ENCODE measurements at regions not wholly inside any gene's neighbourhood (a gene's known extent, or its start where the extent isn't known, plus 50 kb on each side); places are given as distances from the start of the nearest gene placed in this dataset.
"Not testable (repeated sequence)": the region's sequence is repeated elsewhere in the genome, so short reads cannot be mapped to it uniquely, and the experiment has no call there.

GRCh38 chr10:23886355-23886754 lies 322.6 kb upstream of the KIAA1217 start:
- no peak for DNase-seq

- DNase-seq = no peak
These were observed 317.6 kb upstream of the KIAA1217 start for GRCh38 chr10:23891301-23891700.

GRCh38 chr10:23892296-23892695 lies 316.6 kb upstream of the KIAA1217 start:
- DNase-seq = no peak

DNA sequence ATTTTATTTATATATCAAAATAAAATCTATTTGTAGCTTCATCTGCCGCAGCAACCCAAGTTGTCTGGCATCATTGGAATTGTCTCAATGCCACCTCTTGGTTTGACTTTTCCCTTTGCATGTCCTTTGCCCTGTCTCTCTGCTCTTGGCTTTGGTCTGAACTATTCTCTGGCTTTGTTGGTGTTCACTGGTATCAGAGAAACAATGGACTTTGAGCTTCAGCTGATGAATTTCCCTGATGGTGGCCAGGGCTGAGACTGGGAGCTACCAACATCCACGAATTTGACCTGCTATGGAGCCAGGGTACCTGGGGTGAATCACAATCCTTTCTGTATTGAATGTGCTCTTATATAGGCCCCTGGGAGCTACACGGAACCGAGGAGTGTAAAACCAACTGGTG lies 311.7 kb upstream of the KIAA1217 start:
- DNase-seq = no peak

DNA sequence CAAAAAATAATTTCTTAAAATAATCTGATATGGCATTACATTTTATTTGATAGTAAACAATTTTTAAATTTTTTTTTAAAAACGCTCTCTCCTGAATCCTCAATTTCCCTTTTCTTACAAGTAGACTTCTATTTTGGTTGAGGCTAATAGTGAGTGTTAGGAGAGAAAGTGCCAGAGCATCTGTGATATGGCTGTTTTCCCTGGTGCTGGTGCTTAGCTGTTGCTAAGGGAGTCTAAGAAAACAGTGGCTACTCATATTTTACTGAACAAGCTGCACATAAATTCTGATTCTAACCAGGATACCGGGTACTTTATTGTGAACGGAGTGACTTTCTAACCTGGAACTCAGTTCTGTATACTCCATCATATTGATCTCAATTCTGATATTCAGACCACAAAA lies 311.1 kb upstream of the KIAA1217 start:
- DNase-seq = no peak

DNA sequence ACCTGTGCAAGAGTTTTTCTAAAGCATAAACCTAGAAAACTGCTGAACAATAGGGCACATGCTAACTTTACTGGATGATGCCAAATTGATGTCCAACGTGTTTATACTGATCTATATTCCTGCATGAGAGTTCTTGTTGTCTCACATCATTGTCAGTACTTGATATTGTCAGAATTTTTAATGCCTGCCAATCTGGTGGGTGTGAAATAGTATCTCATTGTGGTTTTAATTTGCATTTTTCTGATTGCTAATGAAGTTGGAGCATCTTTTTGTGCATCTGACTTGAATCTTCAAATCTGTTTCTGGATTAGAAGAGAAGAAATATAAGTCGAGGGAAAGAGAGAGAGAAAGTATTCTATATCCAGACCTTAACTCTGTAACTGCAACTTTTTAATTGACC lies 309.8 kb upstream of the KIAA1217 start:
- DNase-seq = no peak

GRCh38 chr10:23910291-23910690 lies 298.6 kb upstream of the KIAA1217 start:
- no peak for DNase-seq

- no peak for DNase-seq
These were observed 296.0 kb upstream of the KIAA1217 start for GRCh38 chr10:23912884-23913404.

- no peak for DNase-seq
These were observed 294.3 kb upstream of the KIAA1217 start for GRCh38 chr10:23914641-23915040.

GRCh38 chr10:23917251-23917840 lies 291.6 kb upstream of the KIAA1217 start:
- DNase-seq = peak; percentile 33

DNA sequence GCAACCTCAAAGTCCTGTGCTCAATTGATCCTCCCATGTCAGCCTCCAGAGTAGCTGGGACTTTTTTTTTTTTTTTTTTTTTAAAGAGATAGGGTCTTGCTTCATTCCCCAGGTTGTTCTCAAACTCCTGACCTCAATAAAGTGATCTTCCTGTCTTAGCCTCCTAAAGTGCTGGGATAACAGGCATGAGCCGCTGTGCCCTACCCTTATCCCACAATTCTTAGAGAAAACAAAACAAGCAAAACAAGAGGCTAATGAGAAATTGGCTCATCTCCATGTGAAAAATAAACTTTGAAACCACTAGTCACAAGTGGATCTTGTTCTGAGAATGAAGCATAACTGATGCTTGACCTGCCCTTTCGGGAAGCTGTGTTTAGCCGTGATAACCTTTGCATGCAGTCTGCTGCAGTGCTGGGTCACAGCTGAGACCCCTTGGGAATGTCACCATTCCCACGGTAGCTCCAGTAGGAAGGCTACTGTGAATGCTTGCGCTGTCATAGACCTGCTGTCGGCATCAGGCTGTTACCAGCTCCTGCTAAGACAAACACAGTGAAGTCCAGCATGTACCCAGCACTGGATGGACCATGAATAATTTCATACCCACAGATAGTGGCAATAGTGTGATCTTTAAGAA lies 290.7 kb upstream of the KIAA1217 start:
- no peak for DNase-seq

GRCh38 chr10:23918839-23919238 lies 290.1 kb upstream of the KIAA1217 start:
- no peak for DNase-seq

DNA sequence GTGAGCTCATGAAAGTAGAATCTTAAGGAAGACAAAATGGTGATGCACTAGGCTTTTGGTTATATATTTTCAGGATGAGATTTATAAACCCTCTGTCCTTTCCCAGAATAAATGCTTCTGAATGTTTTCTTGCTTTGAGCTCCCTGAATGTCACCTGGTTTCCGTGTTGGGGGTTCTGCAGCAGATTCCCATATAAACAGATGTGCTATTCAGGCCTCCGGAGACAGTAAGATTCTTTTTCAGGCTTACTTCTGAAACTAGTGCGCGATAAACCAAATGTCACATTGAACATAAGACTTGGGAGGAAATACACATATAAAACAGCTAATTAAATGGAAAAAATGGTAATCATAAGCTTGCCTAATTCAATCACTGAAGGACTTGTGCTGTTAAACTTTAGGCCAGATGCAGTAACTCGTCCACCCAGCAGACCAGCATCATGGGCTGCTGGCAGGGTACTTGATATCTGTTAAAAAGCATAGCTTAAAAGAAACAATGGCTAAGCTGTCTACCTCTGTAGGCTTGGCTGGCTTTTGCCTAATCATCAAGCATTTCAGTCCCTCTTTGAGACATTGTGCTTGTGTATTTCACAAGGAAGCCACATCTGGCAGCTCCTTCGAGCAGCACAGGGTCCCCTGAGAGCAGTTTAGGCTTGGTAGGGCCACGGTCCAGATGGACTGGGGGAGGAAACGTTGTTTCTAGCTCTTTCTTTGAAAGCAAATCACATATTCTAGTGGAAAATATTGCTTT lies 281.2 kb upstream of the KIAA1217 start:
- DNase-seq = peak; percentile 56

DNA sequence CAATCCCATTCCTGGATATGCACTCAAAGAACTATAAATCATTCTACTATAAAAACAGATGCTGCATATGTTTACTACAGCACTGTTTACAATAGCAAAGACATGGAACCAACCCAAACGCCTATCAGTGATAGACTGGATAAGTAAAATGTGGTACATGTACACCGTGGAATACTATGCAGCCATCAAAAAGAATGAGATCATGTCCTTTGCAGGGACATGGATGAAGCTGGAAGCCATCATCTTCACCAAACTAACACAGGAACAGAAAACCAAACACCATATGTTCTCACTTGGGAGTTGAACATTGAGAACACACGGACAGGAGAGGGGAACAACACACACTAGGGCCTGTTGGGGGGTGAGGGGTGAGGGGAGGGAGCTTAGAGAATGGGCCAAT lies 274.9 kb upstream of the KIAA1217 start:
- DNase-seq = not testable (repeated sequence)

DNA sequence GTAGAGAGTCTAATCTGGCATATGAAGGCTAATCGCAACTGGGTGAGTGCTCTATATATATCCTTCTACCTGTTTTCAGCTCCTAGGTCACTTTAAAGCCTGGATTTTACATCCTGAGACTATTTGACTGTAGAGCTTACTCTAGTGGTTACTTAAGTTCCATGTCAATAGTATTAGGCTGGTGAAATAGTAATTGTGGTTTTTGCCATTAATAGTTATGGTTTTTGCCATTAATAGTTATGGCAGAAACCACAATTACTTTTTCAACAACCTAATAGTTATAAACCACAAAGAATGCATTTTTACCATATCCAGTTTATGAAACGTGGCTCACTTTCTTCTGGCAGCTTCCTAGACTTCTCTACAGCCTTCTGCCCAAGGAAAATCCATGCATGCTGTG lies 263.1 kb upstream of the KIAA1217 start:
- DNase-seq = no peak

DNA sequence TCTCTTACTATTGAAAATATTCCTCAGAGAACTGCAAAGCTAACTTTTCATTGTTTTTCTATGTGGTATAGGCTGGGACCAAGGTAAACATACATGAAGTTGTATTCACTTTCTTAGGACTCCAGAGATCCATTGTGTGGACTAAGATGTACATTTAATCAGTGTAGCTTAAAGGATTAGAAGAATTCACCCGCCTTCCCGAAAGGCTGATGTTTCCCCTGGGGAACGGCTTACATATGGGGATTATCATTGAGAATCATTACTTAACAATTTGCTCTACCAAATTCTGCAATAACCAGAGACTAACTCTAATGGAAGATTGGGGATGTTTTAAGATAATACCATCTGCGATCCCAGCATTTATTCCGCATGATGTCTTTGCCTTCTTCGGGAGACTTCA lies 257.1 kb upstream of the KIAA1217 start:
- DNase-seq = no peak

DNA sequence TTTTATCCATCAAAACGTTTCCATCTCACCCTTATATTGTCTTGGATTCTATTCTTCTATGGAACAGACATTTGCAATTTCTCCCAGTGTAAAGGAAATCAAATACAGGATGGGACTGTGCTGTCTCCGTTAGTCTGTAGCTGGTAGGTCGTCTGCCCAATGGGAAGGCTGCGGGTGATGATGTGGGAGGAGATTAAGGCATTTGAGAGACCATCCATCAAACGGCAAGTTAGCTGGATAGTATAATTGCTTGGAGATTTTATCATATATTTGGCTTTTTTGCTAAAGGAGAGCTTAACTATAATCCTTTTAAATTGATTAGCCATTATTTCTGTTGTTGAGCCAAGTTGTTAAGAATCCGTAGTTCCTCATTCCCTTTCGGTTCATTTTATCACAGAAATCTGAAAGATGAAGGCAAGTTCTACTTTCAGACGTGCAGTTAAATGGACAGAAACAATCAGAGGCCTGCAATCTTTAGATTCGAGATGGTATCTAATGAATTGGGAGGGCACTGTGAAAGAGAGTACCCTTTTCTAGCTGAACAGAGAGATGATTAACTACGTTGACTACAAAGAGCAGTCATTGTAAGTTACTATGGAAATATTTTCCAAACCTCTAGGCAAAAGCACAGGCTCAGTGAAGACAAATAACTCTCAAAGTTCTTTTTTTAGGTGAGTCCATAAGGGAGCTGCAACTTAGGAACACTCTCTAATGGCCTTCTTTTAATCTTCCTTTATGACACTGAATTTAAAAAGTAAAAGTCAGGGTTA lies 253.3 kb upstream of the KIAA1217 start:
- DNase-seq = no peak

- no peak for DNase-seq
These were observed 243.8 kb upstream of the KIAA1217 start for GRCh38 chr10:23965123-23965522.

- no peak for DNase-seq
These were observed 243.1 kb upstream of the KIAA1217 start for GRCh38 chr10:23965880-23966279.

- DNase-seq = no peak
These were observed 242.4 kb upstream of the KIAA1217 start for GRCh38 chr10:23966504-23967051.

- DNase-seq = no peak
These were observed 240.6 kb upstream of the KIAA1217 start for GRCh38 chr10:23968301-23968700.

DNA sequence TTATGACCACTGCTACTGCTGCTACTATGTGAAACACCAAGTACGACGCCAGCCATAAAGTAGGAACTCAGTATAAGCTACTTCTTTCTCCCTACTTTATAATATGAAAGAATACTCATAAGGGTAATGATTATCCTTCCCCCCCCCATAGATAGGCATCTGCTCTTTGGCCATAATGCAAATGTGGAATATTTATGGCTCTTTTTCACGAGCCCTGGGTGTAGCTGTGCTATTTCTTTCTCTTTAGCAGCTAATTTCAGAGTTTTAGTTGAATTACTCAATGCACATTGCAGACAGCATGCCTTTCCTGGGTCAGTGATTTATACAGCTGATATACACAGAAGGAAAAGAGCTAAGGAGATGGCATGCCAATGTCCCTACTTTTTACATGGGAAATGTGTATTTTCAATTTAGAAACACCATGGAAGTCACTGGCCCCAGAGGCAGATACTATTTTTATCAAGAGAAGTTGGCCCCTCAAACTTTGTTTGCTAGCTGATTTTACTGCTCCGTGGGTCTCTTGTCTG lies 234.1 kb upstream of the KIAA1217 start:
- DNase-seq = no peak

DNA sequence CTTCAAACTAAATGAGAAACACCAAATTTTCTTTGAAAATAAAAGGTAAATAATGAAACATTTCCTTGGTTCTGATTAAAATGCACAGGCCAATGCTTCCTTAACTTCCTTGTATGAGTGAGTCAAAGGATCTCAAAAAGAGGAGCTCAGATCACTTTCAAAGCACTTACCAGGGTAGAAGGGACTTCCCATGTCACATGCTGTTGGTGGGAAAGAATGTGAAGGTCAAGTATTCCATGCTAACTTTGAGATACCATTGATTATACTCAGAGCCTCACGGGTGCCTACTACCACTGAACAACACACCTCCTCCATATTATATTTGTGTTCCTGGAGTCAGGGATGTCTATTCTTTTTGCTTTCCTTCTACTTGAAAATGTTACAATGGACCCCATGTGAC lies 233.5 kb upstream of the KIAA1217 start:
- DNase-seq = no peak
